CD4-positive, alpha-beta T cell treated with Interleukin-17A for 4 hours (primary cell): ENCODE measurements at regions not wholly inside any gene's neighbourhood (a gene's known extent, or its start where the extent isn't known, plus 50 kb on each side); places are given as distances from the start of the nearest gene placed in this dataset.

Experiments
- DNase-seq: peaks from one replicate; pipeline ENCODE4 v3.0.0-alpha.2; 2020; ENCODE audit warnings: mixed read lengths

- no peak for DNase-seq
These were observed 277.1 kb downstream of the IRS2 start for GRCh38 chr13:109509154-109509900.

- no peak for DNase-seq
These were observed 286.1 kb downstream of the IRS2 start for GRCh38 chr13:109500146-109500773.

DNA sequence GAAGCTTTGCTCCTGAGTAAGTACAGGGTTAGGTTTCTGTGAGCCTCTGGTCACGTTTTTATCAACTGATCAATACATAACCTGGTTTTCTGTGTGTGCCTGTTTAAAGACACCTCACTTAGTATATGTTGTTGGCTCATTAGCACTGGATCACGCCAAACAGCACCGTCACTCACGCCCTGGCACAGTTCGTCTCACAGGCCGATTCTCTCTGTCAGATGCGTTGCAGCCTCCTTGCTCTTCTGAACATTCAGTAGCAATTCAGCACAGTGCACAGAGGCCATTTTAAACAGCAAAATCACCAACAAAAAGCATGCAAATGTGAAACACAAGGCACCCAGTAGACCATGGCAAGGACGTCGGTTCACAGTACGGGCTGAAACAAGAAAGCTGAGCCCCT lies 288.5 kb downstream of the IRS2 start:
- DNase-seq = no peak

DNA sequence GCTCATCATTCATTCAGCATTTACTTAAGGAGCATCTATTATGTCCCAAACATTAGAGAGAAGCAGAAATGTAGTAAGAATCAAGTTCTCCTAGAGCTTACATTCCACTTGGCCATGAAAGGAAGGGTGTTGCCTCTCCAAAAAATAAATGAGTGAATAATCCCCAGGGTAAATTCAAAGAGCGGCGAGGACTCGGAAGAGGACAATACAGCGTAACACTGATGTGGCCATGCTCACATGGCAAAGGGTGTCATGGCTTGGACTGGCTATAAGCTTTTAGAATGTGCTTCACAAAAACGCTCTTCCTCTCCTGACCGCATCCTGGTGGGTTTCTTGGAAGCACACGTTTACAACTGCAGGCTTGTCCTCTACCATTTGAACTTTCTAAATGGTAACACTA lies 290.2 kb downstream of the IRS2 start:
- DNase-seq = no peak

DNA sequence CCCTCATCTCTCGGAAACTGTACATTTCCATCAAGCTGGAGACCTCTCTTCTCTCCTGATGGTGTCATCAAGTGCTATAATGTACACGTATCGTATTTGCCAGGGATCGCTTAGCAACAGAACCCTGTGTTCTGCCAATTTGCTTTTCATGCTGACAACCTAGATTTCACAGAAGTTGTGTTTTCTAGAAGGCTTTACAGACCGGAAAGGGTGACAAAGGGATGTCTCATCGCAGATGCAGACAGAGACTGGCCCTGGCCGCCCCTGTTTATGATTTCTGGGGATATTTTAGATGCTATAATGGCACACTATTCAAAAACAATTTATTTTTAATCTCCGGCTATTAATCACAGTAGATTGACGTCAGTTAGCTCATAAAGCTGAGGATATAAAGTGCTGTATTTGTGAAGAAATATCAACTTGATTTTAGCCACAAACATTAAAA lies 291.4 kb downstream of the IRS2 start:
- DNase-seq = no peak

DNA sequence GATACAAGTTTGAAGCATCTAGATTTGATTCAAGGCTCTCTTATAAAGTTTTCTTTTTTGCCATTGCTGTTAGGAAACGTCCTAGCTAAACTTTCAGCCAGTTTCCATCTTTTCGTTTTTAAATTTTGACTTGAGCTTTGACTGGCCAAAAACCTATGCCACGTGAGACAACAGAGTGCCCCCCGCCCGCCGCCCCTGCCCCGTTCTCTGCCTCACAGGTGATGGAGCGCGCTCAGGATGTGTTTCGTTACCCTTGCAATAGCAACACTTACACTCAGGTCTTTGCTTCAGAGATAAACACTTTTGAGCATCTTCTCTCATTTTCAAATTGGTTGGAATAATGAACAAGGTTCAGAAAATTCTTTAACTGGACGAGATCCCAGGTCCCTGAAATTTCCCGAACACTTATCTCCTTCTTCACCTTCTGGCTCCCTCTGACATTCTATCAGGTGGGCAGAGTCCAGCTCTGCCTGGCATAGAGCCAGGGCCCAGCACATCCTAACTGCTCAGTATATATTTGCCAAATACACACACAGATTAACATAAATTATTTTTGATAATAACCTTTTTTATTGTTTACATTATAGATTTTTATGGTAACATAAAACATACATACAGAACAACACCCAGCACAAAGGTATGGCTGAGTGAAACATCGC lies 301.1 kb downstream of the IRS2 start:
- DNase-seq = no peak

- no peak for DNase-seq
These were observed 303.1 kb downstream of the IRS2 start for GRCh38 chr13:109483284-109483683.

DNA sequence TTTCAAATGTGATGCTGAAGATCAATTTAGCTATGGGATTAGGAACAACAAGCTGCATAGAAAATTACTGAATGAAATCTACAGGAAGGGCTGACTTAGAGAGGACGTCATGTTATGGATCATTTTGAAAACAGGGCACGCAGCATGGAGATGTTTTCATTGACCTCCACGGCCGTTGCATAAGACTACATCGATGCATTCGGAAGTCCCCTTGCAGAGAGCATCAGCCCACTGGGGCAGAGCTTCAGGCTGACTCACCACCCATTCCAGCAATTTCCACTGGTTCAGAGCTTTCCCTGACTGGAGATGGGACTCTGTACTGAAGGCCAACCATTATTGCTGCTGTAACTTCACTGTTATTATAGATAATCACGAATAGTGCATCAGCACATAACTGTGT lies 305.3 kb downstream of the IRS2 start:
- no peak for DNase-seq

- no peak for DNase-seq
These were observed 306.1 kb downstream of the IRS2 start for GRCh38 chr13:109480011-109480955.

DNA sequence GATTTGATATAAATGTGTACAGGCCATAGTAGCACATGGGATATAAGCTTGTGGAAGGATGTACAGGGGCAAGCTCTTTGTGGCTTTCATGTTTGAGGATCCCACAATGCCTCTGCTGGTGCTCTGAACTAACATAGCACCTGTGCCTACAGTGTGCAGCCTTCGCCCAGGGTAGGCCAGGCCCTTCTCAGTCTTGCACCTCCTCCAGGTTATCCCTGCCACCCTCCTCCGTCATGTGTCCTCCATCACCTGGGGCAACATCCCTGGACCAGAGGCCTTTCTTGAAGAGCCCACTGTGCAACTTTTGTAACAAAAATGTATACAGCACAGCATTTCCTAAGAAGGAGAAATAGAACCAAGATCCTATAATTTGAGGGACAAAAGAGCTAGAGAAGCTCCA lies 306.8 kb downstream of the IRS2 start:
- DNase-seq = no peak

- no peak for DNase-seq
These were observed 310.4 kb downstream of the IRS2 start for GRCh38 chr13:109476001-109476400.

DNA sequence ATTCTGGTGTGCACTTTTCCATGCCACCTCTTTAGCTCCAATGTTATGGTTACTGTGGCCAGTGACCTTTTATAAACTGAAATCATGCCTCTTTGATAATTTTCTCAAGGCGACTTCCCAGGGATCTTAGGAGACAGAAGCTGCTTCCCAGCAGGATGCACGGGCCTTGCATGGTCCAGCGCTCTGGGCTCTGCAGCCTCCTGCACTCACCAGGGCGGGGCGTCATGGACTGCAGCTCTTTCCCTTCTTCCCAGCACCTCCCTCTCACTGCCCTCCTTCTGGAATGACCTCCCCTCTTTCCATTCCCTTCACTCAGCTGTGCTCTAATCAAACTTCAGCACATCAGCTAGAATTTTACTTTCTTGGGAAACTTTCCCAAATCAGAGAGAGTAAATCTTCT lies 318.3 kb downstream of the IRS2 start:
- DNase-seq = no peak

- DNase-seq = no peak
These were observed 321.2 kb downstream of the IRS2 start for GRCh38 chr13:109465148-109465547.

- DNase-seq = no peak
These were observed 332.0 kb downstream of the IRS2 start for GRCh38 chr13:109454167-109454917.

- DNase-seq = no peak
These were observed 334.7 kb downstream of the IRS2 start for GRCh38 chr13:109451726-109452125.

DNA sequence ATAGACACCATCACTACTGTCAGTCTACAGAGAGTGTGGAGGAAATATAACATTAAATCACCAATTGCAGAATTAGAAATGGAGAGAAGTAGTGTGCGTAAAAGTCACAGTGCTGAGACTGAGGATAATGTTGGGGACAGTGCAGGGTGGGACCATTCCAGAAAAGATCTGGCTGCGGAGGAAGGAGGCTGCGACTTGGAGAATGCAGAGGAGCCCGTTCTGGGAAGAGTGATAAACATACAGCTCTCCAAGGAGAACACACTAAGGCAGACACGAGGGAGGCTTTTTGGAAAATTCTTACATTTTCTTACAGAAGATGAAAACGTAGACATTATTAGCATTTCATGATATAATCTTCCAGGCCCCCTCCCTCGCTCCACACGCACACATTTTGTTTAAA lies 337.8 kb downstream of the IRS2 start:
- no peak for DNase-seq

DNA sequence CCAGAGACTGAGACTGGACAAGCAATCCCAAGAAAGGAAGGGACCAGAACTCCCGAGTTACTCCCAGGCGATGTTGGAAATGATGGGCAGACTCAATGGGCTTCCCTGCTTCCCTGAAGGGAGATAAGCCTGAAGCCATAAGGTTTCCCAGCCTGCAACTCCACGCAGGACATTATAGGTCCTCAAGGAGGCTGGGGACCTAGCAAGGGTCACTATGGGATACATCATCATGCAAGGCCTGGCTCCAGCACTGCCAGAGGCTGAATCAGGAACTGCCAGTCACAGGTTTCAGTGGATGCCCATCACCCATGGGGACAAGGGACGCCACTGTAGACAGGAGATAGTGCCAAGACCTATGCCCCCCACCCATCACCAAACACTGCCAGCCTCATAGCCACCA lies 338.7 kb downstream of the IRS2 start:
- no peak for DNase-seq

- DNase-seq = no peak
These were observed 346.1 kb downstream of the IRS2 start for GRCh38 chr13:109440320-109440719.

GRCh38 chr13:109439813-109440212 lies 346.6 kb downstream of the IRS2 start:
- no peak for DNase-seq

- no peak for DNase-seq
These were observed 349.5 kb downstream of the IRS2 start for GRCh38 chr13:109436841-109437240.

DNA sequence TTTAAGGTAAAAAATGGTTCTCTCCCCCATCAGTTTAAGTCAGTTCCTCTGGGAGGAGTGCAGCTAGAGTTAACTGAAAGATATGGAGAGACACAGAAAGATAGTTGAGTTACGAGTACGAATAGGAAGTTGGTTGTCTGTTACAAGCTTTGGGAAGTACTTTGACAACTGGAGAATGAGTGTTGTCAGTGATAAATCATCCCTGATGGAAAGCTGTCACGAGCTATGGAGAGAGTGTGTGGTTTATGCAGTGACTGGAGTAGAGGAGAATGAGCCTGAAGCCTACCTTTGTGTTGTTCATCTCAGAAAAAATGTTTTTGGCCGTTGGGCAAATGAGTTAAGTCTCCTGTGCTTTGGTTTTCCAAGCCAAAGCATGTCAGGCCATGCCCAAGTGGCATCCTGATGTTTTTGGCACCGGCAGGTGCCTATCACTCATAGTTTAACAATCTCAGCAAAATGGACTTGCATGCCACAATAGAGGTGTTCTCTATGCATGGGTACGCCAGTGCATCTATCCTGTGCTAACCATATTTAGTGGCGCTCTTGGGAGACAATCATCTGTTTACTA lies 350.2 kb downstream of the IRS2 start:
- DNase-seq = no peak

- DNase-seq = no peak
These were observed 355.2 kb downstream of the IRS2 start for GRCh38 chr13:109431217-109431616.
